ENCODE measurements at regions not wholly inside any gene's neighbourhood (a gene's known extent, or its start where the extent isn't known, plus 50 kb on each side); places are given as distances from the start of the nearest gene placed in this dataset.
A peak's percentile ranks its signal among the peaks of the same experiment; 100 is the strongest.

GRCh38 chr17:54381482-54381881 lies 519.2 kb upstream of the TOM1L1 start:
- no peaks in the 10 kb centered on the region for H3K79me2 ChIP-seq (ENCODE audit: control insufficient read depth in 1 of 2, insufficient read depth in 2 of 2, low read length in 2 of 2)
- H2BK12ac ChIP-seq (ENCODE audit: low read depth, low read length) = no peak overlapping the region
- no peak overlapping the region for H3K4ac ChIP-seq (replicated peaks; ENCODE audit: insufficient read length, low read depth, low read length)
- H3K4me1 ChIP-seq (replicated peaks in 1 of 4; ENCODE audit: control insufficient read depth in 3 of 4, insufficient read depth in 4 of 4, low read length in 3 of 4) = no peaks in the 10 kb centered on the region
- no peak overlapping the region for H4K8ac ChIP-seq (ENCODE audit: extremely low read depth, insufficient read depth, low read length)
- no peak overlapping the region for H4K5ac ChIP-seq (ENCODE audit: insufficient read length, low read depth, low read length)
- H4K91ac ChIP-seq (replicated peaks; ENCODE audit: insufficient read length, low read length) = no peak overlapping the region
- no peak overlapping the region for H3K4me3 ChIP-seq (ENCODE audit: extremely low read depth in 1 of 4, insufficient read depth in 2 of 4, low read depth in 3 of 4, low read length in 4 of 4)
- ChIA-PET POLR2A (ENCODE audit: partially characterized antibody) (no interaction called here), CTCF (ENCODE audit: partially characterized antibody) (interaction anchor here (1.4 kb wide), 1 partner anchor 373 kb away, joined by 3 read pairs; no protein-coding TSS in a partner anchor)
- H3K18ac ChIP-seq (ENCODE audit: extremely low read depth, low read length) = no peak overlapping the region
- H3K79me1 ChIP-seq (ENCODE audit: low read depth, low read length) = no peaks in the 10 kb centered on the region
- H2BK20ac ChIP-seq (ENCODE audit: low read length) = no peak overlapping the region
- no peak overlapping the region for H3K4me2 ChIP-seq (ENCODE audit: insufficient read depth in 1 of 2, low read depth in 2 of 2, low read length in 2 of 2)
- no peak overlapping the region for H3K14ac ChIP-seq (ENCODE audit: insufficient read length)
- H3K23me2 ChIP-seq (ENCODE audit: low read depth, low read length) = no peaks in the 10 kb centered on the region
- no peak overlapping the region for H3K56ac ChIP-seq (replicated peaks; ENCODE audit: insufficient read length, low read depth, low read length)
- H4K20me1 ChIP-seq (replicated peaks in 1 of 2; ENCODE audit: control insufficient read depth in 1 of 2, insufficient read depth in 2 of 2, low read length in 2 of 2) = no peaks in the 10 kb centered on the region
- no peak overlapping the region for H3K27ac ChIP-seq (ENCODE audit: low read depth, low read length)
- no peak overlapping the region for H2BK5ac ChIP-seq (ENCODE audit: low read depth, low read length)
- H3K9ac ChIP-seq (replicated peaks in 1 of 4; ENCODE audit: extremely low read depth in 1 of 4, low read depth in 3 of 4, low read length in 3 of 4) = no peak overlapping the region
- no peak overlapping the region for H2AK5ac ChIP-seq (ENCODE audit: low read depth, low read length)
- H2AFZ ChIP-seq (ENCODE audit: low read length) = no peak overlapping the region
- TF ChIP-seq SIRT6 (IDR thresholded peaks at IDR 0.05; ENCODE audit: low read length) (no peak), MAFK (IDR thresholded peaks at IDR 0.05; ENCODE audit: low read depth, low read length) (peak; percentile 94), HDAC6 (IDR thresholded peaks at IDR 0.05; ENCODE audit: low read depth, low read length) (no peak)
- no peaks in the 10 kb centered on the region for H3K9me3 ChIP-seq (ENCODE audit: insufficient read depth in 2 of 2, low read depth in 1 of 2, low read length in 1 of 2)
- FAIRE-seq (no peak), DNase-seq (ENCODE audit: low read depth in 1 of 2, low spot score in 2 of 2) (no peak)
- no peak overlapping the region for H3K23ac ChIP-seq (ENCODE audit: insufficient read length)
- no peaks in the 10 kb centered on the region for H3K36me3 ChIP-seq (ENCODE audit: control insufficient read depth in 2 of 4, insufficient read depth in 4 of 4, low read length in 3 of 4)
- H2BK15ac ChIP-seq (ENCODE audit: low read length) = no peak overlapping the region
- H3K27me3 ChIP-seq (replicated peaks in 1 of 4; ENCODE audit: control insufficient read depth in 3 of 4, extremely low read depth in 1 of 4, insufficient read depth in 3 of 4, low read length in 3 of 4) = no peaks in the 10 kb centered on the region
- 99% methylated on average over 3 of the region's 3 CpGs; no CpG with 5 or more reads in 1 of the 2 experiments for WGBS, 2 experiments (ENCODE audit: extremely low coverage in 1 of 2, insufficient coverage in 1 of 2, insufficient read length in 1 of 2, insufficient replicate concordance in 2 of 2, low coverage in 1 of 2, low lambda C conversion rate in 2 of 2, missing lambda C conversion rate in 1 of 2)
- no peak overlapping the region for H2BK120ac ChIP-seq (replicated peaks; ENCODE audit: low read depth, low read length)
